Mucosa of descending colon (tissue), 3 donors: ENCODE measurements at regions not wholly inside any gene's neighbourhood (a gene's known extent, or its start where the extent isn't known, plus 50 kb on each side); places are given as distances from the start of the nearest gene placed in this dataset.

Experiments
- ATAC-seq: fragments of 200-7000 bp; cut with Tn5 transposase; one replicate; pipeline ENCODE4 v1.9.1; 2020; ENCODE audit warnings: mild to moderate bottlenecking, moderate library complexity
- DNase-seq, 3 donors: peaks; one replicate each; pipeline ENCODE4 v3.0.0-alpha.2; 2020
- H3K36me3 ChIP-seq: fragments of 200-600 bp; one replicate; pipeline ENCODE4 v1.8.0; 2021; ENCODE audit warnings: low read depth, mild to moderate bottlenecking
- H3K4me1 ChIP-seq: fragments of 200-600 bp; one replicate; pipeline ENCODE4 v1.8.0; 2021; ENCODE audit warnings: low read depth, mild to moderate bottlenecking
- H3K4me3 ChIP-seq: fragments of 200-600 bp; one replicate; pipeline ENCODE4 v1.8.0; 2021; ENCODE audit warnings: mild to moderate bottlenecking
- H3K9me3 ChIP-seq: fragments of 200-600 bp; one replicate; pipeline ENCODE4 v1.8.0; 2021; ENCODE audit warnings: mild to moderate bottlenecking
- CTCF ChIP-seq: fragments of 200-600 bp; IDR thresholded peaks from one replicate; pipeline ENCODE4 v1.8.0; 2022; ENCODE audit warnings: antibody characterized with exemption, mild to moderate bottlenecking
- intact Hi-C, 2 donors: fragments of 100-400 bp; cut with DNase I in 1 of 2; cut with micrococcal nuclease in 1 of 2; formaldehyde crosslinking; loops; one replicate each; pipeline versions ENCODE4 v1.11.0 to v1.11.1; 2022; cut with DNase I, micrococcal nuclease
- donor health status: DM: no; HTN: no; CAD: no; lungs with moderate emphysema.
- donor health status: DM: no; HTN: no; CAD: no.
- donor health status: DM: no; HTN: yes; CAD: no.

GRCh38 chr4:188484256-188484655, 345.0 kb downstream of the TRIML1 start:
- peaks cover 12% of the 10 kb centered on the region for H3K9me3 ChIP-seq
- H3K36me3 ChIP-seq = no peaks in the 10 kb centered on the region
- ATAC-seq (no peak), DNase-seq (no peak)
- intact Hi-C loops = no loop called here
- TF ChIP-seq CTCF = no peak
- no peaks in the 10 kb centered on the region for H3K4me1 ChIP-seq
- H3K4me3 ChIP-seq = no peak overlapping the region

- DNase-seq = no peak
- Histone ChIP-seq H3K36me3 (no peaks in the 10 kb centered on the region), H3K4me1 (no peaks in the 10 kb centered on the region), H3K9me3 (peaks cover 16% of the 10 kb centered on the region), H3K4me3 (no peak overlapping the region)
- intact Hi-C loops = no loop called here
- no peak for TF ChIP-seq CTCF
- no peak for ATAC-seq
Measured at GRCh38 chr4:188485906-188486305, 346.7 kb downstream of the TRIML1 start.

- no peak overlapping the region for H3K4me3 ChIP-seq
- no peak for TF ChIP-seq CTCF
- H3K9me3 ChIP-seq = peaks cover 38% of the 10 kb centered on the region
- intact Hi-C loops = no loop called here
- H3K36me3 ChIP-seq = no peaks in the 10 kb centered on the region
- no peak for DNase-seq
- H3K4me1 ChIP-seq = no peaks in the 10 kb centered on the region
- ATAC-seq = no peak
Measured at GRCh38 chr4:188492886-188493285, 353.6 kb downstream of the TRIML1 start.

DNA sequence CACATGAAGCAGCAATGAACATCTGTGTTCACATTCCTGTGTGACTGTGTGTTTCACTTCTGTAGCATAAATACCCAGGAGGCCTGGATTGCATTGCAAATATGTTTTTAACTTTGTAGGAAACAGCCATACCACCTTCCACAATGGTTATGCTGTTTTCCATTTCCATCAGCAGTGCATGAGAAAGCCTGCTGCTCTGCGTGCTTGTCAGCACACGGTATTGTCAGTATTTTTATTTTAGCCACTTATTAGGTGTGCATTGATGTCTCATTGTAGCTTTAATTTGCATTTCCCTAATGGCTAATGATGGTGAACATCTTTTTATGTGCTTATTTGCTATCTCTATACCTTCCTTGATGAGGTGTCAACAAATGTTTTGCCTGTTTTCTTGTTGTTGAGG, 355.9 kb downstream of the TRIML1 start:
- intact Hi-C loops = no loop called here
- ATAC-seq (no peak), DNase-seq (no peak)
- TF ChIP-seq CTCF = no peak
- Histone ChIP-seq H3K36me3 (no peaks in the 10 kb centered on the region), H3K9me3 (peaks cover 34% of the 10 kb centered on the region), H3K4me3 (no peak overlapping the region), H3K4me1 (no peaks in the 10 kb centered on the region)

DNA sequence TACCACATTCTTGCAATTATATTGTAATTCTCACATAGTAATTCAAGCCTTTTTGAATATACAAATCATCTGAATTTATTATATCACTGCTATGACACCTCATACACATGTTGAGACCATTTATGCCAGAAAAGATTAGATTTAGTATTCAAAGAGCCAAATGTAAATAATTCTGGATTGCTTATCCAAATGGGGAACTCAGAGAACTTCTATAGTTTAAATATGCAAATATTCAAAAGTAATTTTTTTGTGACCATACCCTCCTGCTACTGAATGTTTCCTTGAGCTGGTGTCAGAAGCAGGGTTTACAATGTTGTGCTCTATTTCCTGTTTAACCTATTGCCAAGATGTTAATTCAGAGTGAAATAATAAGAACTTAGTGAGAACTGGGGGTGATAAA, 372.2 kb downstream of the TRIML1 start:
- no peak for ATAC-seq
- H3K9me3 ChIP-seq = peaks cover 4% of the 10 kb centered on the region
- no peak for DNase-seq
- intact Hi-C loops = no loop called here
- no peaks in the 10 kb centered on the region for H3K36me3 ChIP-seq
- H3K4me1 ChIP-seq = no peaks in the 10 kb centered on the region
- no peak overlapping the region for H3K4me3 ChIP-seq
- no peak for TF ChIP-seq CTCF

- Histone ChIP-seq H3K4me1 (no peaks in the 10 kb centered on the region), H3K9me3 (no peaks in the 10 kb centered on the region), H3K4me3 (no peak overlapping the region), H3K36me3 (no peaks in the 10 kb centered on the region)
- no peak for ATAC-seq
- DNase-seq = no peak
- no peak for TF ChIP-seq CTCF
- intact Hi-C loops = no loop called here
Measured at GRCh38 chr4:188532751-188533150, 393.5 kb downstream of the TRIML1 start.
